Fibroblast of skin of scalp (primary cell): ENCODE measurements at regions not wholly inside any gene's neighbourhood (a gene's known extent, or its start where the extent isn't known, plus 50 kb on each side); places are given as distances from the start of the nearest gene placed in this dataset.
"Not testable (repeated sequence)": the region's sequence is repeated elsewhere in the genome, so short reads cannot be mapped to it uniquely, and the experiment has no call there.

Source experiments
- DNase-seq: peaks from one replicate; pipeline ENCODE4 v3.0.0-alpha.2; 2013

DNA sequence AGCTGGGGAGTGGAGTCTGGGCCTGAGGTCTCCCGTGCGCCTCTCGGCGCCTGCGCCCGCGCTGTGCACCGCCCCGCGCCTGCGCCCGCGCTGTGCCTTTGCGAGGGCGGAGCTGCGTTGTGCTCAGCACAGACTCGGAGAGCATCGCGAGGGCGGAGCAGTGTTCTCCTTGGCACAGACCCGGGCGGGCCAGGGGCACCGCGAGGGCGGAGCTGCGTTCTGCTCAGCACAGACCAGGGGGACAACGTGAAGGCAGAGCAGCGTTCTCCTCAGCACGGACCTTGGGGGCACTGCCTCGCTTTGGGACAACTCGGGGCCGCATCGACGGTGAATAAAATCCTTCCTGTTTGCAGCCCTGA, 2968.4 kb downstream of the RPIA start:
- DNase-seq = peak; percentile 47

DNA sequence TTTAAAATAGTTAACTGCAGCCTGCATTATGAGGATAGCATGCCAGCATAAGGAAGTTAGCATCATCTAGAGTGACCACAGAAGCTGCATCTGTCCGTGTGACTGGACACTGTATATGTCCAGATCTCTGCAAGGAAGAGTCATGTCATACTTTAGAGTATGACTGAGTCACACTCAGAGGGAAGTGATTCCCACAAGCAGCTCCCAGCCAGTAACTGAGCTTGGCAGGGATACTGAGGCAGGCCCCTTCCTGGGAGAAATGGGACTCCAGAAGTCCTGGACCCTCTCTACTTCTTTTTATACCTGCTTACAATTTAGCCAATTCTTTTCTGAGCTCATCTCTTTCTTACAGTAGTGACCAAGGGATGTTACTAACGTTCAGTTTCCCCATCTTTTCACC, 2975.9 kb downstream of the RPIA start:
- not testable (repeated sequence) for DNase-seq

DNA sequence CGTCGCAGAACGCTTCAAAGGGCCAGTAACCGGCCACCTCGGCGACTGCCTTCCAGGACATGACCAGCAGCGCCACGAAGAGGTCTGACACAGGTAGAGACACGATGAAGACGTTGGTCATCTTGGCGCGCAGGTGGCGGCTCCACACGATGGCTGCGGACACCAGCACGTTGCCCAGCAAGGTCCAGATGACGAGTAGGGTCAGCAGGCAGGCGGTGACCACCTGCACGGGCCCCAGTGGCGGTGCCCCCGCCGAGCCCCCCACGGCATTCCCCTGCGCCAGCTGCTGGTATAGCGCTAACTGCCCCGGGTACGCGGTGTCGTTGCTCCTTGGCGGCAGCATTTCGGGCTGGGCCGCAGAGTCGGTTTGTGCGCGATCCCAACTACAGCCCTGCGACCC, 2994.1 kb downstream of the RPIA start:
- not testable (repeated sequence) for DNase-seq

DNA sequence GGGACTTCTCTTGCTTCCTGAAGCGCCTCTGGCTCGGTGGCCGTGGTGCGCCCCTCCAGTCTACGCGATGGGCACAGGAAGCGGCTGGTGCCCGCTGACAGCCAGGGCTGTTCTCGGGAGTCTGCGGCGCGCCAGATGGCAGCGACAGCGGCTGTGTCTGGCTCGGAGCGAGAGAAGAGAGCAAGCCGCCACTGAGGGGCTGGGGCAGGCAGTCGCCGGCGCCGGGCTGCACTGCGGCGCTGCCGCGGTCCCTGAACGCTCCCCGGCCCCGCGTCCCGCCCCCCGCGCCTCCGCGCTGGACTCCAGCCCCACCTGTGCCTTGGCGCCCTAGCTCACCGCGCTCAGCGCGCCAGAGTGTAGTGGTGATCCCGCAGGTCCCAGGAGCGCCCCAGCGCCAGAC, 2994.6 kb downstream of the RPIA start:
- not testable (repeated sequence) for DNase-seq
